H1 (cell line): ENCODE measurements at regions not wholly inside any gene's neighbourhood (a gene's known extent, or its start where the extent isn't known, plus 50 kb on each side); places are given as distances from the start of the nearest gene placed in this dataset.

Experiments used
- CTCF ChIA-PET: fragments of 300-600 bp; sonication (Branson Sonifier 250); formaldehyde crosslinking; loops from one replicate; lab custom pipeline; 2021; ENCODE audit not compliant: partially characterized antibody; lab: Charles Lee
- POLR2A ChIA-PET: fragments of 300-600 bp; sonication (Branson Sonifier 250); formaldehyde crosslinking; loops from one replicate; lab custom pipeline; 2021; ENCODE audit warnings: inconsistent platforms; ENCODE audit not compliant: partially characterized antibody; lab: Charles Lee
- DNase-seq, 2 experiments: peaks; one replicate each; pipeline versions ENCODE4 v3.0.0 to v3.0.0-alpha.2; 2010 to 2022; ENCODE audit warnings: low spot score in 2 of 2, low read depth in 1 of 2, mixed read lengths in 1 of 2
- FAIRE-seq: peaks from 2 replicates; lab custom pipeline; 2011; peaks lifted over from hg19 to GRCh38; lab: Jason Lieb, UNC
- H2AFZ ChIP-seq: 2 replicates; pipeline ENCODE4 v1.8.1; 2012; ENCODE audit warnings: low read length, inconsistent platforms
- H2AK5ac ChIP-seq: 2 replicates; pipeline ENCODE4 v1.6.1; 2013; ENCODE audit warnings: low read depth, low read length
- H2BK120ac ChIP-seq: replicated peaks from 2 replicates; pipeline ENCODE3; 2013; ENCODE audit warnings: low read depth, low read length, inconsistent platforms
- H2BK12ac ChIP-seq: 2 replicates; pipeline ENCODE4 v1.6.1; 2013; ENCODE audit warnings: low read depth, low read length
- H2BK15ac ChIP-seq: 2 replicates; pipeline ENCODE4 v1.6.1; 2013; ENCODE audit warnings: low read length
- H2BK20ac ChIP-seq: 2 replicates; pipeline ENCODE4 v1.6.1; 2013; ENCODE audit warnings: low read length
- H2BK5ac ChIP-seq: 2 replicates; pipeline ENCODE4 v1.6.1; 2013; ENCODE audit warnings: low read depth, low read length
- H3K14ac ChIP-seq: 2 replicates; pipeline ENCODE4 v1.6.1; 2013; ENCODE audit warnings: inconsistent platforms; ENCODE audit not compliant: insufficient read length
- H3K18ac ChIP-seq: 2 replicates; pipeline ENCODE4 v1.6.1; 2013; ENCODE audit warnings: low read length; ENCODE audit errors: extremely low read depth
- H3K23ac ChIP-seq: 2 replicates; pipeline ENCODE4 v1.6.1; 2013; ENCODE audit warnings: inconsistent platforms; ENCODE audit not compliant: insufficient read length
- H3K23me2 ChIP-seq: 2 replicates; pipeline ENCODE4 v1.6.1; 2013; ENCODE audit warnings: low read depth, low read length
- H3K27ac ChIP-seq: 2 replicates; pipeline ENCODE4 v1.6.1; 2011; ENCODE audit warnings: low read depth, low read length, inconsistent platforms
- H3K27me3 ChIP-seq, 4 experiments: replicated peaks in 1 of 4; 1 replicate in 1 of 4; 2 replicates in 3 of 4; pipeline versions ENCODE4 v1.6.1 to v1.8.1; 2011 to 2013; ENCODE audit warnings: low read length in 3 of 4, mild to moderate bottlenecking in 3 of 4, inconsistent platforms in 2 of 4, mixed read lengths in 2 of 4, moderate library complexity in 1 of 4; ENCODE audit not compliant: control insufficient read depth in 3 of 4, insufficient read depth in 3 of 4; ENCODE audit errors: extremely low read depth in 1 of 4
- H3K36me3 ChIP-seq, 4 experiments: 2 replicates each; pipeline versions ENCODE4 v1.6.1 to v1.8.1; 2011 to 2013; ENCODE audit warnings: mild to moderate bottlenecking in 4 of 4, low read length in 3 of 4, moderate library complexity in 2 of 4, control low read depth in 1 of 4, inconsistent platforms in 1 of 4; ENCODE audit not compliant: insufficient read depth in 4 of 4, control insufficient read depth in 2 of 4
- H3K4ac ChIP-seq: replicated peaks from 2 replicates; pipeline ENCODE3; 2013; ENCODE audit warnings: low read length, low read depth, mixed read lengths, inconsistent platforms; ENCODE audit not compliant: insufficient read length
- H3K4me1 ChIP-seq, 4 experiments: replicated peaks in 1 of 4; 1 replicate in 1 of 4; 2 replicates in 3 of 4; pipeline versions ENCODE4 v1.6.1 to v1.8.1; 2011 to 2013; ENCODE audit warnings: low read length in 3 of 4, inconsistent platforms in 2 of 4, mixed read lengths in 1 of 4; ENCODE audit not compliant: insufficient read depth in 4 of 4, control insufficient read depth in 3 of 4
- H3K4me2 ChIP-seq, 2 experiments: 2 replicates each; pipeline versions ENCODE4 v1.6.1 to v1.8.1; 2011 to 2013; ENCODE audit warnings: low read depth in 2 of 2, low read length in 2 of 2, control low read depth in 1 of 2, inconsistent platforms in 1 of 2, mild to moderate bottlenecking in 1 of 2; ENCODE audit not compliant: insufficient read depth in 1 of 2
- H3K4me3 ChIP-seq, 4 experiments: fragments of 200-600, 300-600 bp in 1 of 4; sonication (generic), shearing (Covaris generic), sonication (Bioruptor Twin) in 1 of 4; 2 replicates each; pipeline versions ENCODE4 v1.5.1 to v1.8.1; 2011 to 2016; ENCODE audit warnings: low read length in 4 of 4, low read depth in 3 of 4, control low read depth in 2 of 4, inconsistent platforms in 2 of 4, mild to moderate bottlenecking in 2 of 4, mixed read lengths in 1 of 4, moderate library complexity in 1 of 4; ENCODE audit not compliant: insufficient read depth in 2 of 4; ENCODE audit errors: extremely low read depth in 1 of 4
- H3K56ac ChIP-seq: replicated peaks from 2 replicates; pipeline ENCODE3; 2013; ENCODE audit warnings: low read depth, mild to moderate bottlenecking, mixed read lengths, low read length, inconsistent platforms; ENCODE audit not compliant: insufficient read length
- H3K79me1 ChIP-seq: 2 replicates; pipeline ENCODE4 v1.6.1; 2013; ENCODE audit warnings: low read depth, low read length, control low read depth
- H3K79me2 ChIP-seq, 2 experiments: 2 replicates each; pipeline versions ENCODE4 v1.6.1 to v1.8.1; 2012 to 2013; ENCODE audit warnings: low read length in 2 of 2, mild to moderate bottlenecking in 2 of 2, inconsistent platforms in 1 of 2; ENCODE audit not compliant: insufficient read depth in 2 of 2, control insufficient read depth in 1 of 2
- H3K9ac ChIP-seq, 4 experiments: replicated peaks in 1 of 4; 1 replicate in 1 of 4; 2 replicates in 3 of 4; pipeline versions ENCODE4 v1.6.1 to v1.8.1; 2011 to 2013; ENCODE audit warnings: low read depth in 3 of 4, low read length in 3 of 4, control low read depth in 2 of 4, mild to moderate bottlenecking in 2 of 4, moderate library complexity in 2 of 4, inconsistent platforms in 1 of 4; ENCODE audit errors: extremely low read depth in 1 of 4
- H3K9me3 ChIP-seq, 2 experiments: 2 replicates each; pipeline versions ENCODE4 v1.6.1 to v1.8.1; 2012 to 2013; ENCODE audit warnings: mild to moderate bottlenecking in 2 of 2, moderate library complexity in 2 of 2, control low read depth in 1 of 2, inconsistent platforms in 1 of 2, low read depth in 1 of 2, low read length in 1 of 2, mixed read lengths in 1 of 2; ENCODE audit not compliant: insufficient read depth in 2 of 2
- H4K20me1 ChIP-seq, 2 experiments: replicated peaks in 1 of 2; 2 replicates each; pipeline versions ENCODE3 to v1.8.1; 2011 to 2013; ENCODE audit warnings: inconsistent platforms in 2 of 2, low read length in 2 of 2, mild to moderate bottlenecking in 1 of 2; ENCODE audit not compliant: insufficient read depth in 2 of 2, control insufficient read depth in 1 of 2
- H4K5ac ChIP-seq: 2 replicates; pipeline ENCODE4 v1.6.1; 2013; ENCODE audit warnings: low read length, low read depth, mixed read lengths, inconsistent platforms; ENCODE audit not compliant: insufficient read length
- H4K8ac ChIP-seq: 2 replicates; pipeline ENCODE4 v1.8.0; 2013; ENCODE audit warnings: mild to moderate bottlenecking, moderate library complexity, low read length, inconsistent platforms; ENCODE audit not compliant: insufficient read depth; ENCODE audit errors: extremely low read depth
- H4K91ac ChIP-seq: replicated peaks from 2 replicates; pipeline ENCODE3; 2013; ENCODE audit warnings: low read length, mixed read lengths, inconsistent platforms; ENCODE audit not compliant: insufficient read length
- KDM4A ChIP-seq: IDR thresholded peaks from one replicate; pipeline ENCODE4 v1.7.1; 2012; ENCODE audit warnings: low read depth, mild to moderate bottlenecking, moderate library complexity, low read length, inconsistent platforms; ENCODE audit not compliant: severe bottlenecking
- KDM5A ChIP-seq: fragments of 200-600 bp; IDR thresholded peaks from 2 replicates; pipeline ENCODE4 v1.7.1; 2012; ENCODE audit warnings: mild to moderate bottlenecking, low read length, inconsistent platforms, mixed read lengths
- WGBS, 2 experiments: shearing (Covaris generic) in 1 of 2; methylation state at CpG; one replicate each; pipeline versions ENCODE4 v1.1.6 to v1.1.7; 2013 to 2015; ENCODE audit warnings: low lambda C conversion rate in 2 of 2, mixed read lengths in 2 of 2, inconsistent platforms in 1 of 2, low coverage in 1 of 2, missing lambda C conversion rate in 1 of 2; ENCODE audit not compliant: insufficient replicate concordance in 2 of 2, insufficient coverage in 1 of 2, insufficient read length in 1 of 2; ENCODE audit errors: extremely low coverage in 1 of 2, missing lambda C conversion rate in 1 of 2; 5-methylcytosine and 5-hydroxymethylcytosine counted together
- TF ChIP-seq, protein P1 (sequence below): IDR thresholded peaks from 2 replicates; pipeline ENCODE4 v1.6.1; 2011; ENCODE audit warnings: low read depth, mild to moderate bottlenecking, low read length; ENCODE audit not compliant: insufficient read depth

DNA sequence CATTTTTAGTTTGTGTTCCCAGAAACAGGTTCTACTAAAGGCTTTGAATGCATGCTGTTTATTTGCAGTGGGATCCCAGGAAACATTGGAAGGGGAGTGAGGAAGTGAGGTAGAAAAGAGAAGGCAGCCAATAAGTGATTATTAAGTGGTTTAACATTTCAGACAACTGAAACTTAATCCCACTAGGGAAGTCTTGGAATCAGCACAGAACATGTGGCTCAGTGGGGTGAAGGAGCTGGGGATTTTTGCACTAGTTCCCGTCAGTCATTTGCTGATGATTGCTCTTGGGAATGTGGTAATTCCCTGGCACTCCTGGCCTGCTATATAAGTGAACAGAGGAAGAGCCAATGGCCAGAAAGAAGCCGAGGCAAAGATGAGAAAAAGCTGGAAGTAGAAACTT lies 1053.0 kb upstream of the IGFBP7 start:
- Histone ChIP-seq H3K9me3 (no peaks in the 10 kb centered on the region), H4K8ac (no peak overlapping the region), H2BK20ac (no peak overlapping the region), H3K9ac (no peak overlapping the region), H2AK5ac (no peak overlapping the region), H2BK15ac (no peak overlapping the region), H3K4ac (no peak overlapping the region), H2AFZ (peak overlapping the region; percentile 95; the same call in 1 of the 2 replicates), H3K27ac (no peak overlapping the region), H3K23ac (no peak overlapping the region), H2BK12ac (no peak overlapping the region), H2BK5ac (no peak overlapping the region), H2BK120ac (no peak overlapping the region), H3K56ac (no peak overlapping the region), H3K79me1 (no peaks in the 10 kb centered on the region), H3K23me2 (no peaks in the 10 kb centered on the region), H4K20me1 (no peaks in the 10 kb centered on the region), H3K14ac (no peak overlapping the region), H3K18ac (no peak overlapping the region), H4K91ac (no peak overlapping the region), H3K27me3 (no peaks in the 10 kb centered on the region), H4K5ac (no peak overlapping the region), H3K4me2 (no peak overlapping the region), H3K4me1 (no peaks in the 10 kb centered on the region), H3K79me2 (no peaks in the 10 kb centered on the region), H3K4me3 (no peak overlapping the region), H3K36me3 (no peaks in the 10 kb centered on the region)
- DNase-seq: no peak
- 87% methylated on average over 2 of the region's 2 CpGs; no CpG with 5 or more reads in 1 of the 2 experiments for WGBS, 2 experiments
- no peak for TF ChIP-seq KDM4A
- TF ChIP-seq, protein P1, sequence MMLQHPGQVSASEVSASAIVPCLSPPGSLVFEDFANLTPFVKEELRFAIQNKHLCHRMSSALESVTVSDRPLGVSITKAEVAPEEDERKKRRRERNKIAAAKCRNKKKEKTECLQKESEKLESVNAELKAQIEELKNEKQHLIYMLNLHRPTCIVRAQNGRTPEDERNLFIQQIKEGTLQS: no peak
- TF ChIP-seq KDM5A: no peak
- POLR2A ChIA-PET: no interaction called here
- FAIRE-seq: no peak
- CTCF ChIA-PET: no interaction called here
